Trophoblast cell (in vitro differentiated cells and primary cell): ENCODE measurements at regions not wholly inside any gene's neighbourhood (a gene's known extent, or its start where the extent isn't known, plus 50 kb on each side); places are given as distances from the start of the nearest gene placed in this dataset.

Source experiments
- DNase-seq, 2 donors: peaks; one replicate each; pipeline ENCODE4 v3.0.0-alpha.2; 2016
- H2AFZ ChIP-seq: 2 replicates; pipeline ENCODE4 v1.6.1; 2013; ENCODE audit warnings: low read length, moderate library complexity, mild to moderate bottlenecking; ENCODE audit not compliant: insufficient read depth, poor library complexity
- H2AK5ac ChIP-seq: 2 replicates; pipeline ENCODE4 v1.6.1; 2013; ENCODE audit warnings: mild to moderate bottlenecking, low read length
- H2BK120ac ChIP-seq: 2 replicates; pipeline ENCODE4 v1.6.1; 2013; ENCODE audit warnings: low read length, mild to moderate bottlenecking, moderate library complexity; ENCODE audit not compliant: insufficient read depth, poor library complexity
- H2BK12ac ChIP-seq: 2 replicates; pipeline ENCODE4 v1.6.1; 2013; ENCODE audit warnings: mild to moderate bottlenecking, low read length, moderate library complexity
- H2BK5ac ChIP-seq: 2 replicates; pipeline ENCODE4 v1.6.1; 2013; ENCODE audit warnings: low read length, low read depth, moderate library complexity, mild to moderate bottlenecking; ENCODE audit not compliant: poor library complexity
- H3K14ac ChIP-seq: 2 replicates; pipeline ENCODE4 v1.6.1; 2013; ENCODE audit warnings: mild to moderate bottlenecking, low read length
- H3K18ac ChIP-seq: 2 replicates; pipeline ENCODE4 v1.6.1; 2013; ENCODE audit warnings: mild to moderate bottlenecking, low read length
- H3K23ac ChIP-seq: 2 replicates; pipeline ENCODE4 v1.6.1; 2013; ENCODE audit warnings: low read length
- H3K27ac ChIP-seq: 2 replicates; pipeline ENCODE4 v1.5.1; 2013; ENCODE audit warnings: low read depth, mild to moderate bottlenecking, inconsistent platforms, low read length, moderate library complexity
- H3K27me3 ChIP-seq: 2 replicates; pipeline ENCODE4 v1.6.1; 2013; ENCODE audit warnings: inconsistent platforms, mild to moderate bottlenecking, low read length, moderate library complexity; ENCODE audit not compliant: insufficient read depth
- H3K36me3 ChIP-seq, 2 experiments: 1 replicate in 1 of 2; 2 replicates in 1 of 2; pipeline ENCODE4 v1.6.1; 2013; ENCODE audit warnings: low read length in 2 of 2, mild to moderate bottlenecking in 2 of 2, moderate library complexity in 1 of 2; ENCODE audit not compliant: insufficient read depth in 2 of 2, control insufficient read depth in 1 of 2
- H3K4ac ChIP-seq: 2 replicates; pipeline ENCODE4 v1.6.1; 2013; ENCODE audit warnings: low read depth, mild to moderate bottlenecking, low read length, moderate library complexity
- H3K4me1 ChIP-seq, 2 experiments: 1 replicate in 1 of 2; 2 replicates in 1 of 2; pipeline ENCODE4 v1.6.1; 2013; ENCODE audit warnings: low read length in 2 of 2, mild to moderate bottlenecking in 2 of 2, moderate library complexity in 1 of 2; ENCODE audit not compliant: insufficient read depth in 2 of 2, control insufficient read depth in 1 of 2
- H3K4me2 ChIP-seq: 2 replicates; pipeline ENCODE4 v1.6.1; 2013; ENCODE audit warnings: inconsistent platforms, mild to moderate bottlenecking, low read length, moderate library complexity
- H3K4me3 ChIP-seq: 2 replicates; pipeline ENCODE4 v1.5.1; 2013; ENCODE audit warnings: mild to moderate bottlenecking, low read depth, low read length, inconsistent platforms
- H3K79me1 ChIP-seq: one replicate; pipeline ENCODE4 v1.6.1; 2013; ENCODE audit warnings: low read length
- H3K79me2 ChIP-seq: 2 replicates; pipeline ENCODE4 v1.6.1; 2013; ENCODE audit warnings: low read length, mild to moderate bottlenecking; ENCODE audit not compliant: control insufficient read depth, insufficient read depth, poor library complexity
- H3K9ac ChIP-seq: 2 replicates; pipeline ENCODE4 v1.6.1; 2013; ENCODE audit warnings: mild to moderate bottlenecking, low read length
- H3K9me3 ChIP-seq: 2 replicates; pipeline ENCODE4 v1.6.1; 2013; ENCODE audit warnings: low read depth, mild to moderate bottlenecking, control low read depth, inconsistent platforms, low read length; ENCODE audit not compliant: insufficient read depth
- H4K12ac ChIP-seq: 2 replicates; pipeline ENCODE4 v1.6.1; 2013; ENCODE audit warnings: low read depth, mild to moderate bottlenecking, low read length, moderate library complexity
- H4K8ac ChIP-seq: 2 replicates; pipeline ENCODE4 v1.6.1; 2013; ENCODE audit warnings: low read depth, mild to moderate bottlenecking, low read length, moderate library complexity
- H4K91ac ChIP-seq: one replicate; pipeline ENCODE4 v1.6.1; 2013; ENCODE audit warnings: low read depth, mild to moderate bottlenecking, low read length, moderate library complexity
- WGBS: extraction: QIAGEN DNeasy Blood & Tissue Kit; methylation state at CpG from one replicate; pipeline ENCODE4 v1.1.7; 2013; ENCODE audit warnings: missing lambda C conversion rate; ENCODE audit not compliant: insufficient read length, insufficient coverage; ENCODE audit errors: extremely low coverage; 5-methylcytosine and 5-hydroxymethylcytosine counted together

GRCh38 chr16:50858376-50858775, 116.5 kb downstream of the CYLD start:
- no peak overlapping the region for H3K9ac ChIP-seq
- no CpG with 5 or more reads among the region's 6 CpGs for WGBS
- no peak overlapping the region for H3K4me3 ChIP-seq
- H3K4ac ChIP-seq = no peak overlapping the region
- H2AK5ac ChIP-seq = no peak overlapping the region
- H2BK5ac ChIP-seq = no peak overlapping the region
- DNase-seq = no peak
- H4K8ac ChIP-seq = no peak overlapping the region
- no peak overlapping the region for H2BK120ac ChIP-seq
- no peaks in the 10 kb centered on the region for H3K36me3 ChIP-seq
- no peaks in the 10 kb centered on the region for H3K79me2 ChIP-seq
- H3K27me3 ChIP-seq = no peaks in the 10 kb centered on the region
- no peak overlapping the region for H4K12ac ChIP-seq
- no peak overlapping the region for H3K27ac ChIP-seq
- no peak overlapping the region for H4K91ac ChIP-seq
- no peaks in the 10 kb centered on the region for H3K4me1 ChIP-seq
- H3K9me3 ChIP-seq = no peaks in the 10 kb centered on the region
- H2BK12ac ChIP-seq = no peak overlapping the region
- H3K18ac ChIP-seq = no peak overlapping the region
- no peak overlapping the region for H3K14ac ChIP-seq
- no peak overlapping the region for H3K23ac ChIP-seq
- no peaks in the 10 kb centered on the region for H3K79me1 ChIP-seq
- H3K4me2 ChIP-seq = no peak overlapping the region
- H2AFZ ChIP-seq = no peak overlapping the region

GRCh38 chr16:50857881-50858280, 116.0 kb downstream of the CYLD start:
- H3K4ac ChIP-seq = no peak overlapping the region
- no peak overlapping the region for H3K27ac ChIP-seq
- H2AFZ ChIP-seq = no peak overlapping the region
- H3K4me2 ChIP-seq = no peak overlapping the region
- H2BK5ac ChIP-seq = no peak overlapping the region
- no peak overlapping the region for H2AK5ac ChIP-seq
- WGBS = no CpG with 5 or more reads among the region's 5 CpGs
- no peak overlapping the region for H2BK120ac ChIP-seq
- no peak overlapping the region for H4K91ac ChIP-seq
- no peak overlapping the region for H2BK12ac ChIP-seq
- H3K36me3 ChIP-seq = no peaks in the 10 kb centered on the region
- no peak overlapping the region for H4K8ac ChIP-seq
- no peak overlapping the region for H4K12ac ChIP-seq
- H3K4me3 ChIP-seq = no peak overlapping the region
- no peak overlapping the region for H3K14ac ChIP-seq
- no peak overlapping the region for H3K9ac ChIP-seq
- no peak overlapping the region for H3K18ac ChIP-seq
- no peaks in the 10 kb centered on the region for H3K27me3 ChIP-seq
- H3K4me1 ChIP-seq = no peaks in the 10 kb centered on the region
- no peak for DNase-seq
- no peaks in the 10 kb centered on the region for H3K79me1 ChIP-seq
- no peaks in the 10 kb centered on the region for H3K79me2 ChIP-seq
- no peaks in the 10 kb centered on the region for H3K9me3 ChIP-seq
- H3K23ac ChIP-seq = no peak overlapping the region

DNA sequence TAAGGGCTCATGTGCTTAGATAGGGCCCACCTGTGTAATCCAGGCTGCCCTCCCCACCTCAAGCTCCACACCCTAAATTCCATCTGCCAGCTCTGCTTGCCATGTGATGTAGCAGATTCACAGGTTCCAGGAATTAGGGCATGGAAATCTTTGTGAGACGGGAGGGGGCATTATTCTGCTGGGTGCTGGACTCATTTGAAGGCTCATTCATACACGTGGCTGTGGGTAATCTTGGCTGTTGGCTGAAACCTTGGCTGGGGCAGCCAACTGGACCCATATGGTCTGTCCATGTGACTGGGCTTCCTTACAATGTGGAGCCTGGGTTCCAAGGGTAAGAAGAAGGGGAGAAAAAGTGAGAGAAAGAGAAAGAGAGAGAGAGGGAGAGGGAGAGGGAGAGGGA, 115.1 kb downstream of the CYLD start:
- Histone ChIP-seq H3K18ac (no peak overlapping the region), H2BK5ac (no peak overlapping the region), H2BK12ac (no peak overlapping the region), H3K4me2 (no peak overlapping the region), H3K27ac (no peak overlapping the region), H4K91ac (no peak overlapping the region), H3K27me3 (no peaks in the 10 kb centered on the region), H2BK120ac (no peak overlapping the region), H4K8ac (no peak overlapping the region), H3K4me3 (no peak overlapping the region), H3K9ac (no peak overlapping the region), H2AFZ (no peak overlapping the region), H3K4me1 (no peaks in the 10 kb centered on the region), H3K23ac (no peak overlapping the region), H3K36me3 (no peaks in the 10 kb centered on the region), H3K9me3 (no peaks in the 10 kb centered on the region), H3K79me1 (no peaks in the 10 kb centered on the region), H3K79me2 (no peaks in the 10 kb centered on the region), H3K4ac (no peak overlapping the region), H2AK5ac (no peak overlapping the region), H3K14ac (no peak overlapping the region), H4K12ac (no peak overlapping the region)
- no CpG with 5 or more reads among the region's 2 CpGs for WGBS
- DNase-seq = no peak

- H2AK5ac ChIP-seq = no peak overlapping the region
Measured at GRCh38 chr16:50853329-50853728, 111.4 kb downstream of the CYLD start.

More at GRCh38 chr16:50853329-50853728, 111.4 kb downstream of the CYLD start:
- Histone ChIP-seq H3K14ac (no peak overlapping the region), H3K79me2 (no peaks in the 10 kb centered on the region), H3K9me3 (no peaks in the 10 kb centered on the region), H3K18ac (no peak overlapping the region), H3K79me1 (no peaks in the 10 kb centered on the region), H3K27me3 (no peaks in the 10 kb centered on the region), H4K12ac (no peak overlapping the region), H3K4me1 (no peaks in the 10 kb centered on the region), H3K4ac (no peak overlapping the region), H2AFZ (no peak overlapping the region), H2BK5ac (no peak overlapping the region), H4K8ac (no peak overlapping the region), H3K4me3 (no peak overlapping the region), H2BK120ac (no peak overlapping the region), H3K9ac (no peak overlapping the region), H3K23ac (no peak overlapping the region), H3K36me3 (no peaks in the 10 kb centered on the region), H3K4me2 (no peak overlapping the region), H2BK12ac (no peak overlapping the region), H3K27ac (no peak overlapping the region), H4K91ac (no peak overlapping the region)
- no CpG with 5 or more reads among the region's 1 CpG for WGBS
- DNase-seq = no peak
